Osteocyte (in vitro differentiated cells): ENCODE measurements at regions not wholly inside any gene's neighbourhood (a gene's known extent, or its start where the extent isn't known, plus 50 kb on each side); places are given as distances from the start of the nearest gene placed in this dataset.

Experiments used
- DNase-seq: peaks from one replicate; pipeline ENCODE4 v3.0.0; 2021; ENCODE audit warnings: mixed read lengths; ENCODE audit not compliant: unreplicated experiment; ENCODE audit errors: extremely low spot score
- H3K27ac Mint-ChIP-seq: one replicate; pipeline ENCODE4 v1.8.0; 2021; ENCODE audit warnings: mild to moderate bottlenecking, mixed read lengths; ENCODE audit not compliant: unreplicated experiment
- H3K27me3 Mint-ChIP-seq: one replicate; pipeline ENCODE4 v1.8.0; 2021; ENCODE audit warnings: mixed read lengths; ENCODE audit not compliant: unreplicated experiment
- H3K36me3 Mint-ChIP-seq: one replicate; pipeline ENCODE4 v1.8.0; 2021; ENCODE audit warnings: mixed read lengths; ENCODE audit not compliant: unreplicated experiment
- H3K4me1 Mint-ChIP-seq: one replicate; pipeline ENCODE4 v1.8.0; 2021; ENCODE audit warnings: mixed read lengths; ENCODE audit not compliant: unreplicated experiment
- H3K4me3 Mint-ChIP-seq: one replicate; pipeline ENCODE4 v1.8.0; 2021; ENCODE audit warnings: mild to moderate bottlenecking, moderate library complexity, mixed read lengths; ENCODE audit not compliant: unreplicated experiment
- H3K9me3 Mint-ChIP-seq: one replicate; pipeline ENCODE4 v1.8.0; 2021; ENCODE audit warnings: mixed read lengths; ENCODE audit not compliant: unreplicated experiment
- CTCF ChIP-seq: fragments of 200-600 bp; sonication (generic); IDR thresholded peaks from 2 replicates; pipeline ENCODE4 v1.5.0; 2021; ENCODE audit warnings: antibody characterized with exemption, mild to moderate bottlenecking, moderate library complexity

GRCh38 chr15:81506936-81507335 is 132.9 kb upstream of the TMC3 start:
- Mint-ChIP-seq H3K36me3 (no peaks in the 10 kb centered on the region), H3K4me1 (peaks cover 10% of the 10 kb centered on the region), H3K9me3 (no peaks in the 10 kb centered on the region), H3K27ac (no peak overlapping the region), H3K27me3 (no peaks in the 10 kb centered on the region), H3K4me3 (no peak overlapping the region)
- DNase-seq = no peak
- no peak for TF ChIP-seq CTCF

GRCh38 chr15:81506071-81506470 is 132.1 kb upstream of the TMC3 start:
- Mint-ChIP-seq H3K9me3 (no peaks in the 10 kb centered on the region), H3K27ac (no peak overlapping the region), H3K4me3 (no peak overlapping the region), H3K27me3 (no peaks in the 10 kb centered on the region), H3K36me3 (no peaks in the 10 kb centered on the region), H3K4me1 (peaks cover 7% of the 10 kb centered on the region)
- DNase-seq = no peak
- TF ChIP-seq CTCF = no peak

- H3K36me3 Mint-ChIP-seq = no peaks in the 10 kb centered on the region
- no peaks in the 10 kb centered on the region for H3K27me3 Mint-ChIP-seq
- H3K4me3 Mint-ChIP-seq = no peak overlapping the region
- no peak for TF ChIP-seq CTCF
- H3K27ac Mint-ChIP-seq = no peak overlapping the region
- H3K9me3 Mint-ChIP-seq = peaks cover 7% of the 10 kb centered on the region
- DNase-seq = no peak
- H3K4me1 Mint-ChIP-seq = no peaks in the 10 kb centered on the region
These were observed 130.3 kb upstream of the TMC3 start for GRCh38 chr15:81504170-81504905.

GRCh38 chr15:81502439-81502838 is 128.4 kb upstream of the TMC3 start:
- no peaks in the 10 kb centered on the region for H3K4me1 Mint-ChIP-seq
- no peak overlapping the region for H3K27ac Mint-ChIP-seq
- no peaks in the 10 kb centered on the region for H3K27me3 Mint-ChIP-seq
- no peak overlapping the region for H3K4me3 Mint-ChIP-seq
- no peak for TF ChIP-seq CTCF
- DNase-seq = no peak
- no peaks in the 10 kb centered on the region for H3K36me3 Mint-ChIP-seq
- peaks cover 12% of the 10 kb centered on the region for H3K9me3 Mint-ChIP-seq

GRCh38 chr15:81500081-81500480 is 126.1 kb upstream of the TMC3 start:
- Mint-ChIP-seq H3K36me3 (no peaks in the 10 kb centered on the region), H3K27ac (no peak overlapping the region), H3K9me3 (peaks cover 12% of the 10 kb centered on the region), H3K27me3 (peaks cover under 1% of the 10 kb centered on the region), H3K4me1 (no peaks in the 10 kb centered on the region), H3K4me3 (no peak overlapping the region)
- no peak for DNase-seq
- TF ChIP-seq CTCF = no peak
